GM12878 (cell line): ENCODE measurements at regions not wholly inside any gene's neighbourhood (a gene's known extent, or its start where the extent isn't known, plus 50 kb on each side); places are given as distances from the start of the nearest gene placed in this dataset.

Source experiments
- ATAC-seq: fragments of 200-7000 bp; cut with Tn5 transposase; 3 replicates; pipeline ENCODE4 v1.9.1; 2020; ENCODE audit warnings: mild to moderate bottlenecking, moderate library complexity
- BruUV-seq: library from RNA; stranded (reverse); fragments of 400-500 nt; replicated peaks from 2 replicates; lab custom pipeline; 2021; lab: Mats Ljungman, UMichigan
- CTCF ChIA-PET: fragments of 300-600 bp; sonication (Branson Sonifier 250); formaldehyde crosslinking; extraction: SDS; loops from one replicate; lab custom pipeline; 2021; ENCODE audit warnings: inconsistent platforms; lab: Yijun Ruan, JAX
- POLR2A ChIA-PET: fragments of 350-600 bp; formaldehyde crosslinking; extraction: SDS; loops from one replicate; lab custom pipeline; 2021; ENCODE audit warnings: inconsistent platforms; lab: Charles Lee
- RAD21 ChIA-PET: fragments of 300-600 bp; sonication (Branson Sonifier 250); formaldehyde crosslinking; loops from one replicate; lab custom pipeline; 2023; ENCODE audit warnings: antibody characterized with exemption; ENCODE audit not compliant: unreplicated experiment; lab: Charles Lee
- SMC1A ChIA-PET: fragments of 300-600 bp; sonication (Branson Sonifier 250); formaldehyde crosslinking; loops from one replicate; lab custom pipeline; 2023; ENCODE audit not compliant: unreplicated experiment, uncharacterized antibody; lab: Charles Lee
- DNase-seq: peaks from one replicate; pipeline ENCODE4 v3.0.0-alpha.2; 2011; ENCODE audit warnings: low read depth, low spot score
- FAIRE-seq: peaks from 3 replicates; lab custom pipeline; 2011; peaks lifted over from hg19 to GRCh38; lab: Jason Lieb, UNC
- H2AFZ ChIP-seq: 2 replicates; pipeline ENCODE4 v1.6.0; 2011; ENCODE audit warnings: low read depth, low read length, control low read depth; ENCODE audit not compliant: control insufficient read depth
- H3K27ac ChIP-seq: 2 replicates; pipeline ENCODE4 v1.5.1; 2011; ENCODE audit warnings: control low read depth; ENCODE audit not compliant: control insufficient read depth, insufficient read depth
- H3K27me3 ChIP-seq, 2 experiments: replicated peaks in 1 of 2; 2 replicates each; pipeline versions ENCODE4 v1.6.0 to v1.6.1; 2011; ENCODE audit warnings: low read length in 1 of 2; ENCODE audit not compliant: control insufficient read depth in 2 of 2, insufficient read depth in 2 of 2
- H3K36me3 ChIP-seq, 2 experiments: 2 replicates each; pipeline ENCODE4 v1.5.1; 2011; ENCODE audit warnings: low read length in 1 of 2; ENCODE audit not compliant: control insufficient read depth in 2 of 2, insufficient read depth in 2 of 2
- H3K4me1 ChIP-seq: 2 replicates; pipeline ENCODE4 v1.6.1; 2011; ENCODE audit warnings: mild to moderate bottlenecking, low read length, moderate library complexity, mixed read lengths; ENCODE audit not compliant: control insufficient read depth, insufficient read depth
- H3K4me2 ChIP-seq: 2 replicates; pipeline ENCODE4 v1.6.0; 2011; ENCODE audit warnings: control low read depth; ENCODE audit not compliant: control insufficient read depth, insufficient read depth
- H3K4me3 ChIP-seq: fragments of 200-600 bp; sonication (generic); 2 replicates; pipeline ENCODE4 v1.5.1; 2016
- H3K79me2 ChIP-seq: 2 replicates; pipeline ENCODE4 v1.6.0; 2011; ENCODE audit warnings: low read length; ENCODE audit not compliant: control insufficient read depth, insufficient read depth
- H3K9ac ChIP-seq: 2 replicates; pipeline ENCODE4 v1.8.0; 2011; ENCODE audit warnings: low read length, control low read depth, mixed read lengths; ENCODE audit not compliant: control insufficient read depth, insufficient read depth
- H3K9me3 ChIP-seq: replicated peaks from 3 replicates; pipeline ENCODE4 v1.5.1; 2011; ENCODE audit warnings: mild to moderate bottlenecking, low read length; ENCODE audit not compliant: control insufficient read depth, insufficient read depth
- H4K20me1 ChIP-seq: 2 replicates; pipeline ENCODE4 v1.6.0; 2011; ENCODE audit not compliant: control insufficient read depth, insufficient read depth
- CEBPB ChIP-seq, 2 experiments: fragments of 150-350 bp in 1 of 2; IDR thresholded peaks; 2 replicates each; pipeline ENCODE4 v1.6.1; 2012 to 2014; ENCODE audit warnings: low read depth in 2 of 2, low read length in 2 of 2, borderline replicate concordance in 1 of 2, inconsistent platforms in 1 of 2
- DPF2 ChIP-seq: fragments of 450-650 bp; IDR thresholded peaks from 2 replicates; pipeline ENCODE4 v1.6.1; 2017; ENCODE audit warnings: mild to moderate bottlenecking
- FOXK2 ChIP-seq: fragments of 450-650 bp; IDR thresholded peaks from 2 replicates; pipeline ENCODE4 v1.6.1; 2017; ENCODE audit warnings: mild to moderate bottlenecking, moderate library complexity
- MEF2A ChIP-seq: IDR thresholded peaks from 2 replicates; pipeline ENCODE4 v1.6.1; 2011; ENCODE audit warnings: low read depth, mild to moderate bottlenecking, low read length, moderate library complexity; ENCODE audit not compliant: insufficient read depth
- MTA2 ChIP-seq: fragments of 450-650 bp; IDR thresholded peaks from 2 replicates; pipeline ENCODE4 v1.6.1; 2016; ENCODE audit warnings: low read depth, mild to moderate bottlenecking, moderate library complexity
- NKRF ChIP-seq: fragments of 450-650 bp; conservative IDR thresholded peaks from 2 replicates; pipeline ENCODE4 v1.6.1; 2017; ENCODE audit warnings: mild to moderate bottlenecking, moderate library complexity
- PAX5 ChIP-seq: IDR thresholded peaks from 2 replicates; pipeline ENCODE4 v1.6.1; 2011; ENCODE audit warnings: low read depth, low read length, borderline replicate concordance
- STAT3 ChIP-seq: IDR thresholded peaks from 2 replicates; pipeline ENCODE4 v1.6.1; 2011; ENCODE audit warnings: low read depth, low read length, improper control_type of control experiment
- WGBS: methylation state at CpG from one replicate; pipeline ENCODE4 v1.1.6; 2016; ENCODE audit warnings: low lambda C conversion rate; ENCODE audit not compliant: insufficient replicate concordance, insufficient coverage; ENCODE audit errors: missing lambda C conversion rate; 5-methylcytosine and 5-hydroxymethylcytosine counted together
- in situ Hi-C: fragments of 300-500 bp; cut with MboI; formaldehyde crosslinking; loops from 9 replicates; pipeline ENCODE4 v1.14.3; 2018; ENCODE audit warnings: mixed read lengths
- intact Hi-C: fragments of 100-400 bp; cut with micrococcal nuclease; formaldehyde crosslinking; loops from one replicate; pipeline ENCODE4 v1.14.2; 2022; ENCODE audit not compliant: unreplicated experiment
- TF ChIP-seq, protein P1 (sequence below): fragments of 450-650 bp; IDR thresholded peaks from 2 replicates; pipeline ENCODE4 v1.6.1; 2017; ENCODE audit warnings: mild to moderate bottlenecking, moderate library complexity

GRCh38 chr20:22509843-22510147 lies 74.6 kb downstream of the FOXA2 start (continued):
- TF ChIP-seq DPF2 (no peak), CEBPB (IDR thresholded peaks at IDR 0.05; ENCODE audit: borderline replicate concordance in 1 of 2, low read depth in 2 of 2, low read length in 2 of 2) (no peak)

DNA sequence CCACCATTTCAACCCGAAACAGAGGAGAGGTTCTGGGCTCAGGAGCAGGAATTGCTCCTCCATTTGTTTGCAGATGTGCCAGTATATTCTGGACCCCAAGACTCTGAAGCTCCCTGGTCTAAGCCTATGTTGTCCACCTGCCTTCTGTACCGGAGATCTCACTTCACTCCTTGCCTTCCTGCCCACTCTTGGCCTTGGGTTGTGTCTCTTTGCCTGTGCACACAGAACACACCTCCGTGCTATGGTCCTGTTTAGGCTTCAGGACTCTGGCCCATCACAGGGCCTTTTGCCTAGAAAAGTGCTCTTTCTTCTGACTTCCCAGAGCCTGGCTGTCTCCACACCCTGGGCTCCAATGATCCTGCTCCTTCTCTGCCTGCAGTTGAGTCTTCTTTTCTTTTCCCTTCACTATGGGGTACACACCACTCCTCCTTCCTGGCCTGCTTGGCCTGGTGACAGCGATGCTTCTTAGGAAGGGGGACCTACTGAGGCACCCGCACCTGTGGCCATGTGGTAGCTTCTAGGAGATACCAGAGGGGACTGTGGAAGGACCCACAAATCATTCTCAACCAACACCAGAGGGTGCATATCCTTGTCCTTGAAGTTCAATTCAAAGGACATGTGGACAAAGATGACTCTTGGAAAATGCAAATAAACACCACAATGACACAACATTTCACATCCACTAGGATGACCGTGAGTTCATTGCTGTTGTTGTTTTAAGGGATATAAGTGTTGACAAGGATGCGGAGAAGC lies 75.1 kb downstream of the FOXA2 start:
- DNase-seq (no peak), FAIRE-seq (no peak), ATAC-seq (no peak)
- no peak overlapping the region for H2AFZ ChIP-seq
- no peaks in the 10 kb centered on the region for H3K9me3 ChIP-seq
- in situ Hi-C loops (no loop called here), intact Hi-C loops (no loop called here)
- TF ChIP-seq STAT3 (no peak), MEF2A (no peak), MTA2 (no peak), NKRF (no peak), PAX5 (no peak), FOXK2 (no peak)
- TF ChIP-seq, protein P1, sequence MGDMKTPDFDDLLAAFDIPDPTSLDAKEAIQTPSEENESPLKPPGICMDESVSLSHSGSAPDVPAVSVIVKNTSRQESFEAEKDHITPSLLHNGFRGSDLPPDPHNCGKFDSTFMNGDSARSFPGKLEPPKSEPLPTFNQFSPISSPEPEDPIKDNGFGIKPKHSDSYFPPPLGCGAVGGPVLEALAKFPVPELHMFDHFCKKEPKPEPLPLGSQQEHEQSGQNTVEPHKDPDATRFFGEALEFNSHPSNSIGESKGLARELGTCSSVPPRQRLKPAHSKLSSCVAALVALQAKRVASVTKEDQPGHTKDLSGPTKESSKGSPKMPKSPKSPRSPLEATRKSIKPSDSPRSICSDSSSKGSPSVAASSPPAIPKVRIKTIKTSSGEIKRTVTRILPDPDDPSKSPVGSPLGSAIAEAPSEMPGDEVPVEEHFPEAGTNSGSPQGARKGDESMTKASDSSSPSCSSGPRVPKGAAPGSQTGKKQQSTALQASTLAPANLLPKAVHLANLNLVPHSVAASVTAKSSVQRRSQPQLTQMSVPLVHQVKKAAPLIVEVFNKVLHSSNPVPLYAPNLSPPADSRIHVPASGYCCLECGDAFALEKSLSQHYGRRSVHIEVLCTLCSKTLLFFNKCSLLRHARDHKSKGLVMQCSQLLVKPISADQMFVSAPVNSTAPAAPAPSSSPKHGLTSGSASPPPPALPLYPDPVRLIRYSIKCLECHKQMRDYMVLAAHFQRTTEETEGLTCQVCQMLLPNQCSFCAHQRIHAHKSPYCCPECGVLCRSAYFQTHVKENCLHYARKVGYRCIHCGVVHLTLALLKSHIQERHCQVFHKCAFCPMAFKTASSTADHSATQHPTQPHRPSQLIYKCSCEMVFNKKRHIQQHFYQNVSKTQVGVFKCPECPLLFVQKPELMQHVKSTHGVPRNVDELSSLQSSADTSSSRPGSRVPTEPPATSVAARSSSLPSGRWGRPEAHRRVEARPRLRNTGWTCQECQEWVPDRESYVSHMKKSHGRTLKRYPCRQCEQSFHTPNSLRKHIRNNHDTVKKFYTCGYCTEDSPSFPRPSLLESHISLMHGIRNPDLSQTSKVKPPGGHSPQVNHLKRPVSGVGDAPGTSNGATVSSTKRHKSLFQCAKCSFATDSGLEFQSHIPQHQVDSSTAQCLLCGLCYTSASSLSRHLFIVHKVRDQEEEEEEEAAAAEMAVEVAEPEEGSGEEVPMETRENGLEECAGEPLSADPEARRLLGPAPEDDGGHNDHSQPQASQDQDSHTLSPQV, result no peak
- no peak overlapping the region for H3K27ac ChIP-seq
- H3K27me3 ChIP-seq, result no peaks in the 10 kb centered on the region
- POLR2A ChIA-PET, result no interaction called here
- no peaks in the 10 kb centered on the region for H4K20me1 ChIP-seq
- H3K9ac ChIP-seq, result no peak overlapping the region
- H3K4me2 ChIP-seq, result no peak overlapping the region
- no peaks in the 10 kb centered on the region for H3K4me1 ChIP-seq
- SMC1A ChIA-PET, result no interaction called here
- WGBS, result 29% methylated on average over 7 of the region's 7 CpGs
- H3K36me3 ChIP-seq, result no peaks in the 10 kb centered on the region
- no peaks in the 10 kb centered on the region for H3K79me2 ChIP-seq
- BruUV-seq, result no TSS peak
- H3K4me3 ChIP-seq, result no peak overlapping the region
- CTCF ChIA-PET, result no interaction called here
- RAD21 ChIA-PET, result no interaction called here
